ENCODE measurements at regions not wholly inside any gene's neighbourhood (a gene's known extent, or its start where the extent isn't known, plus 50 kb on each side); places are given as distances from the start of the nearest gene placed in this dataset.
A peak's percentile ranks its signal among the peaks of the same experiment; 100 is the strongest.

DNA sequence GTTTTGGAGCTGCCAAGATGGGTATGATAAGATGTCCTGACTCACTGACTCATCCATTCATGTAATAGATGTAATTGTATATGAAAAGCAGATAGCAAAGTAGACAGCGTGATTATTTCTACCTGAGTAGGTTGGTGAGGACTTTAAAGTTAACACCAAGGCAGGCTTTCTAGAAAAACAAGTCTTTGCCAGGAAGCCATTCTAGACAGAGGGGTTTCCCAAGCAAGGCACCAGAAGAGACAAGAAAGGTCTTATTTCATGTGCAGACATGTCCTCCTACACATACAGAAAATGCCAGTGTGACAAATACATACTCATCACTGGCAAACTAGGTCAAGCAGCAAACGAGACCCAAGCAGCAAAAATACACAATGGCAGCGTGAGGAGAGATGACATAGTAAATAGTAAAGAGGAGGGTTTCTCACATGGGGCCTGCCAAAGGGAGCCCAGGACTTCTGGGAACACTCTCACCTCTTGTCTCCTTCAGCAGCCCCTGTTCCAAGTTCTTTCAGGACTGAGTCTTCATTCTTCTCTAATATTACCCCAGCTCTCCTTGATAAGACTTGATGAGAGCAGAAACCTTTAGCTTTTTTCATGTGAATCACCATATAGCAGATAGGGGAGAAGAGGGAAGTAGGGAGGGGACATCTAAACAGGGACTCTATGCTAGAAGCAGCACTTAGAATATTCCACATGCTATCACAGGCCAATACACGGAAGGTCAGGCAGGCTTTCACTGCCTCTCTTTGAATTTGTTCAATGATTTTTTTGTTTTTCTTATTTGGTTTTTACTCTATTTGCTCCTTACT lies 114.6 kb upstream of the ATP1B1 start:
- Histone ChIP-seq H3K4me1 (ENCODE audit: insufficient read depth, low read length) (no peaks in the 10 kb centered on the region), H3K27me3 (ENCODE audit: control insufficient read depth in 1 of 2, insufficient read depth in 2 of 2, low read length in 2 of 2) (no peaks in the 10 kb centered on the region), H3K4me3 (ENCODE audit: low read length) (no peak overlapping the region), H3K36me3 (ENCODE audit: insufficient read depth, low read length) (no peaks in the 10 kb centered on the region), H3K9me3 (ENCODE audit: control insufficient read depth in 1 of 2, insufficient read depth in 1 of 2, low read length in 2 of 2) (no peaks in the 10 kb centered on the region), H3K27ac (ENCODE audit: low read depth in 1 of 2, low read length in 2 of 2) (no peak overlapping the region)
- POLR2A ChIA-PET, result no interaction called here
- CTCF ChIA-PET, result no interaction called here
- H3K4me3 Mint-ChIP-seq, result no peak overlapping the region
- DNase-seq (no peak), ATAC-seq (ENCODE audit: poor library complexity) (no peak)
- H3K9me3 Mint-ChIP-seq, result no peaks in the 10 kb centered on the region
- TF ChIP-seq, protein P1, sequence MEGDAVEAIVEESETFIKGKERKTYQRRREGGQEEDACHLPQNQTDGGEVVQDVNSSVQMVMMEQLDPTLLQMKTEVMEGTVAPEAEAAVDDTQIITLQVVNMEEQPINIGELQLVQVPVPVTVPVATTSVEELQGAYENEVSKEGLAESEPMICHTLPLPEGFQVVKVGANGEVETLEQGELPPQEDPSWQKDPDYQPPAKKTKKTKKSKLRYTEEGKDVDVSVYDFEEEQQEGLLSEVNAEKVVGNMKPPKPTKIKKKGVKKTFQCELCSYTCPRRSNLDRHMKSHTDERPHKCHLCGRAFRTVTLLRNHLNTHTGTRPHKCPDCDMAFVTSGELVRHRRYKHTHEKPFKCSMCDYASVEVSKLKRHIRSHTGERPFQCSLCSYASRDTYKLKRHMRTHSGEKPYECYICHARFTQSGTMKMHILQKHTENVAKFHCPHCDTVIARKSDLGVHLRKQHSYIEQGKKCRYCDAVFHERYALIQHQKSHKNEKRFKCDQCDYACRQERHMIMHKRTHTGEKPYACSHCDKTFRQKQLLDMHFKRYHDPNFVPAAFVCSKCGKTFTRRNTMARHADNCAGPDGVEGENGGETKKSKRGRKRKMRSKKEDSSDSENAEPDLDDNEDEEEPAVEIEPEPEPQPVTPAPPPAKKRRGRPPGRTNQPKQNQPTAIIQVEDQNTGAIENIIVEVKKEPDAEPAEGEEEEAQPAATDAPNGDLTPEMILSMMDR (IDR thresholded peaks at IDR 0.05), result no peak
- intact Hi-C loops (cut with DNase I, micrococcal nuclease), result no loop called here
- peaks cover 5% of the 10 kb centered on the region for H3K27me3 Mint-ChIP-seq
- H3K27ac Mint-ChIP-seq, result peak overlapping the region; percentile 2
- no peaks in the 10 kb centered on the region for H3K4me1 Mint-ChIP-seq (ENCODE audit: low read depth)
- no peaks in the 10 kb centered on the region for H3K36me3 Mint-ChIP-seq (ENCODE audit: low read depth)

DNA sequence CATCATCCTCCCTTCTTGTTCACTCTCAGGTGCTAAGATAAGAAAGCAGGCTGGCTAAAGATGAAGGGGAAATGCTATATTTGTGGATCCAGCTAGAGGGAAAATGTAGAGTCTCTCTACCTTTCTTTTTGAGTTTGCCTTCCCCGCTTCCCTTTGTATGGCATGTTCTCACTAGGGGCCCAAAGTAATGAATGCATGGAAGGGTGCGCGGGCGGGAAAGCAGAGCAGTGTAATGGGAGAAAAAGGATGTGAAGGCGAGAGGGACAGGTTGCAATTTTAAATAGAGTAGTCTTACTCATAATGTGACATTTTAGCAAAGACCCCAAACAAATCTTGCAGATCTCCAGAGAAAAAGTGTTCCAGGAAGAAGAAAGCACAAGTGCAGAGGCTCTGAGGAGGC lies 105.1 kb upstream of the ATP1B1 start:
- Mint-ChIP-seq H3K9me3 (no peaks in the 10 kb centered on the region), H3K4me3 (no peak overlapping the region), H3K27me3 (peaks cover 4% of the 10 kb centered on the region), H3K4me1 (ENCODE audit: low read depth) (no peaks in the 10 kb centered on the region), H3K36me3 (ENCODE audit: low read depth) (no peaks in the 10 kb centered on the region), H3K27ac (no peak overlapping the region)
- ChIA-PET POLR2A (no interaction called here), CTCF (no interaction called here)
- TF ChIP-seq, protein P1 (IDR thresholded peaks at IDR 0.05), result no peak
- peaks cover 0 to 3% of the 10 kb centered on the region in 2 experiments for H3K27me3 ChIP-seq (ENCODE audit: control insufficient read depth in 1 of 2, insufficient read depth in 2 of 2, low read length in 2 of 2)
- intact Hi-C loops (cut with DNase I, micrococcal nuclease), result no loop called here
- peaks cover 0 to 5% of the 10 kb centered on the region in 2 experiments for H3K9me3 ChIP-seq (ENCODE audit: control insufficient read depth in 1 of 2, insufficient read depth in 1 of 2, low read length in 2 of 2)
- ATAC-seq (ENCODE audit: poor library complexity) (no peak), DNase-seq (no peak)
- H3K4me3 ChIP-seq (ENCODE audit: low read length), result no peak overlapping the region
- no peak overlapping the region for H3K27ac ChIP-seq (ENCODE audit: low read depth in 1 of 2, low read length in 2 of 2)
- no peaks in the 10 kb centered on the region for H3K36me3 ChIP-seq (ENCODE audit: insufficient read depth, low read length)
- H3K4me1 ChIP-seq (ENCODE audit: insufficient read depth, low read length), result no peaks in the 10 kb centered on the region

DNA sequence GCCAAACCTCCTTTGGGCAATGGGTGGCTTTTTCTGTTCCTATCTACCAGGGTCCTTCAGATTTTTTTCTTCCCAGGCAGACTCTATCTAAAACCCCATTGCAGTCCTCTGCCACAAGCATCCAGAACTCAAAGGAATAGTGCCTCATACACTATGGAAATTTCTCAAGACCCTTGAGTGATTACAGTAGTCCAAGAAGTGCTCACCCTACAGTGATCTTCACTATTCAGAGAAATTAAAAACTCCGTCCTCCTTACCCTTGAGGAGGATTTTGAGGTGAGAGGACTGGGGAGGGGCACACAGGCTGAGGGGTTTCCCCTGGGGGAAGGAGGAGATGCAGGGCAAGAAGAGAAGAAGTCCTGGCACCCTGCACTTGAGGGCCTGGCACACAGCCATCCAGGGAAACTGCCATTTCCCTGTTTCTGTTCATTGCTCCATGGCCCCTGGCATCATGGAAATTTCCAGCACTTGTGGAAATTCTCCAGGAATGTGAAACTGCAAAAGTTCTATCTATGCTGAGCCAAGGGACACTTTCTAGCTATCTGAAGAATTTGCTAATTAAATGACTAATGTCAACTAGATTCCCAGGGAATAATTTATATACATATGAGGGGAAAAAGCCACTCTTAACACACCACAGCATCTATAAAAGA lies 102.5 kb upstream of the ATP1B1 start:
- intact Hi-C loops (cut with DNase I, micrococcal nuclease), result no loop called here
- CTCF ChIA-PET, result no interaction called here
- no peaks in the 10 kb centered on the region for H3K9me3 Mint-ChIP-seq
- no peak overlapping the region for H3K27ac Mint-ChIP-seq
- DNase-seq (no peak), ATAC-seq (ENCODE audit: poor library complexity) (no peak)
- POLR2A ChIA-PET, result no interaction called here
- Histone ChIP-seq H3K4me1 (ENCODE audit: insufficient read depth, low read length) (no peaks in the 10 kb centered on the region), H3K9me3 (ENCODE audit: control insufficient read depth in 1 of 2, insufficient read depth in 1 of 2, low read length in 2 of 2) (peaks cover 0 to 3% of the 10 kb centered on the region in 2 experiments), H3K27ac (ENCODE audit: low read depth in 1 of 2, low read length in 2 of 2) (no peak overlapping the region), H3K4me3 (ENCODE audit: low read length) (no peak overlapping the region), H3K36me3 (ENCODE audit: insufficient read depth, low read length) (no peaks in the 10 kb centered on the region), H3K27me3 (ENCODE audit: control insufficient read depth in 1 of 2, insufficient read depth in 2 of 2, low read length in 2 of 2) (peaks cover 0 to 3% of the 10 kb centered on the region in 2 experiments)
- H3K4me1 Mint-ChIP-seq (ENCODE audit: low read depth), result no peaks in the 10 kb centered on the region
- peaks cover 4% of the 10 kb centered on the region for H3K27me3 Mint-ChIP-seq
- H3K36me3 Mint-ChIP-seq (ENCODE audit: low read depth), result no peaks in the 10 kb centered on the region
- TF ChIP-seq, protein P1 (IDR thresholded peaks at IDR 0.05), result no peak
- H3K4me3 Mint-ChIP-seq, result no peak overlapping the region
